HG02852 (cell line): ENCODE measurements at regions not wholly inside any gene's neighbourhood (a gene's known extent, or its start where the extent isn't known, plus 50 kb on each side); places are given as distances from the start of the nearest gene placed in this dataset.
"Not testable (repeated sequence)": the region's sequence is repeated elsewhere in the genome, so short reads cannot be mapped to it uniquely, and the experiment has no call there.

Experiments used
- ATAC-seq: cut with Tn5 transposase; IDR thresholded peaks from one replicate; pipeline ENCODE4 v1.9.1; 2021; ENCODE audit warnings: mild to moderate bottlenecking, moderate library complexity; ENCODE audit not compliant: unreplicated experiment

DNA sequence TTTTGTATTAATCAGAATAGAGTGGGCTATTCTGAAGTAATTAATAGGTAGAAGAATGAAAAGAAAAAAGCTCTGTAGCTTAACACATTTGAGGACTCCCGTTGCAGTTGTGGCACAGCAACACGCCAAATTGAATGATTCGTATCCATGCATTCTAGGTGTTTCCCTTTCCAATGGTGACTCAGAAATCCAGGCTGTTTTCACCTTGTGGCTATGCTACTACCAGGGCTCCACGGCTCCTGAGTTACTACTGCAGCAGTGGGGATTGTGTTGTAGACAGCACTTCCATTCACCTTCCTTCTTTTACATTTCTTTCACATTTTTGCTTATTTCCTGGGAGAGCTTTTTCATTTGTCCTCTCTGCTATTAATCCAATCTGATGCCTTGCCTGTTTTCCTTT is 1616.4 kb downstream of the CDH8 start:
- ATAC-seq = no peak

DNA sequence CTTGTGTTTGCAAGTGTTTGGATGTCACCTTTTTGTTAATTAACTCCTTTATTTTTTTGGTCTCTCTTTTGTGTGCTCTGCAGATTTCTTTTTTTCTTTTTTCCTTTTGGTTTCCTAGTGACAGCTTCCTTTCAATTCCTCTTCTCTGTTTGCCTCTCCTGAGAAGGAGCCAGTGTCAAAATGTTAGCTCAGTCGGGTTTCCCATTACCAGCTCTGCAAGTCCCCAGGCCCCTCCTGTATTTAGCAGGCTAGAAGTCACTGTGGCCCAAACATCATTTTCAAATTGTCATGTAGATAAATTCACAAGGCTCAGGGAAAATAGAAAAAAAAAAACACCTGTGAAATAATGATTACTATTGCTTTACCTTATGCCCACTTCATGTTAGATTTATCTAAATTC is 1621.6 kb downstream of the CDH8 start:
- no peak for ATAC-seq

GRCh38 chr16:60413969-60414368 is 1622.3 kb downstream of the CDH8 start:
- ATAC-seq = no peak

DNA sequence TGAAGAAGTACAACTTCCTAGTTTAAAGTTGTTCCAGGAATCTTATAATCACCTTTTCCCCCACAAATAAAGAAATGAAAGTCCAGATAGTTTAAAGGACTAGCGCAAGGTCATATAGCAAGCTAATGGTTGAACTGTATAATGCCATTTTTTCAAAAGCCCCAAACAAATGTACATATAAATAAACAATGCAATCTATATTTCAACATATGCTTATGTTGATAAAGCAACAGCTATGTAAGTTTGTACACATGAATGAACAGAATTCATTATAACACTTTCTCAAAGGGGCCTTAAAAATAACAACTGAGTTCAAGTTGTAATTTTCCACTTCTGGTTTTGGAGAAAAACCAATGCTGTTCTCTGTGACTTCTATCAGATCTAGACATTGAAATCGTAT is 1628.6 kb downstream of the CDH8 start:
- no peak for ATAC-seq

DNA sequence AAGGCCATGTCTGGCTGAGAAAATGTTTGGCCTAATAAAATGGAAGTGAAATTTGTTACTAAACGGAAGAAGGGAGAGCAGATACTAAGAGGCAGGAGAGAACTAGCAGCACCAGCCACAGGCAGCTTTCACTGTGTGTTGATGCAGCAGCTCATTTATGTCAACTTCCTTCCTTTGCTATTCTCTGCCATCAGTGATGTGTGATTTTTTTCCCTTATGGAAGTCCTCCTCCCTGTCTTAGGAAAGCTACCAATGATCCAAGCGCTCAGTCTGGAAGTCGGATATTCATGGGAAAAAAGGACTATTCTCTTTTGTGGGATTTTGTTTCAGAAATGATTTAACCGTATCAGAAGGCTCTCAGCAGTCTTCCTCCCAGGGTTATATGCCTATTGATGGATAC is 1629.2 kb downstream of the CDH8 start:
- no peak for ATAC-seq

- no peak for ATAC-seq
These were observed 1631.0 kb downstream of the CDH8 start for GRCh38 chr16:60405286-60405685.

GRCh38 chr16:60404401-60404800 is 1631.8 kb downstream of the CDH8 start:
- no peak for ATAC-seq

GRCh38 chr16:60402941-60403340 is 1633.3 kb downstream of the CDH8 start:
- not testable (repeated sequence) for ATAC-seq

GRCh38 chr16:60392380-60392779 is 1643.9 kb downstream of the CDH8 start:
- no peak for ATAC-seq

GRCh38 chr16:60371591-60371990 is 1637.5 kb upstream of the GOT2 start:
- ATAC-seq = no peak

DNA sequence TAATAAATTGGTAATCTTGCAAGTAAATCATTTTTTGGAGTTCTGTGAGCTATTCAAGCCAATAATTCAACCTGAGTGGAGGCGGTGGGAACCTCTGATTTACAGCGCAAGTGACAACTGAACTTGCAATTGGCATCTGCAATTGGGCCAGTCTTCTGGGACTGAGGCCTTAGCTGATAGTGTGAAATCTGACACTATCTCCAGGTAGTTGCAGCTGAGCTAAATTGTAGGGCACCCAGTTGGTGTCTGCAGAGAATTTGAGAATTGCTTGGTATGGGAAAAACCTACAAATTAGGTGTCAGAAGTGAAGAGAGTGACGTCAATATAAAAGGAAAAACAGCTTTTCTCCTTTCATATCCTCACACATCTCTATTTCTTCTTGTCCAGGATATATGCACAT is 1633.6 kb upstream of the GOT2 start:
- ATAC-seq = no peak

DNA sequence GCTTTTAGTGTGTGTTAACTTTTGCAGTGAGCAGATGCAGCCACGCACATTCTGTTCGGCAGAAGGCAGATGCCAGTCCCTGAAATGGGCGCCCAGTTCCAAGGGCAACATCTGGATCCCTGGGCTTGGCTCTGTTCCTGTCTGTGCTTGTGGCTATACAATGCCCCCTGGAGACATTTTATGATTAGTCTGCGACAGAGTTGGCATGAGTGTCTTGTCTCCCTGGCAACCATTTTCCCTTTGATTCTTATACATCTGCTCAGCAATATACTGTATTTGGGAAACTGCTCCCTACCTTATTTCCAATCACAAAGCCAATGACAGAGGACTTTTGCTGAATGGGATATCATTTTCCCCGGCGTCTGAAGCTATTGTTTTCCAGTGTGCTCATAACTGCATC is 1629.5 kb upstream of the GOT2 start:
- no peak for ATAC-seq

- ATAC-seq = not testable (repeated sequence)
These were observed 1625.8 kb upstream of the GOT2 start for GRCh38 chr16:60359866-60360265.

GRCh38 chr16:60359412-60359811 is 1625.3 kb upstream of the GOT2 start:
- ATAC-seq = not testable (repeated sequence)

- ATAC-seq = not testable (repeated sequence)
These were observed 1623.9 kb upstream of the GOT2 start for GRCh38 chr16:60357876-60358522.

- no peak for ATAC-seq
These were observed 1612.1 kb upstream of the GOT2 start for GRCh38 chr16:60346256-60346655.

DNA sequence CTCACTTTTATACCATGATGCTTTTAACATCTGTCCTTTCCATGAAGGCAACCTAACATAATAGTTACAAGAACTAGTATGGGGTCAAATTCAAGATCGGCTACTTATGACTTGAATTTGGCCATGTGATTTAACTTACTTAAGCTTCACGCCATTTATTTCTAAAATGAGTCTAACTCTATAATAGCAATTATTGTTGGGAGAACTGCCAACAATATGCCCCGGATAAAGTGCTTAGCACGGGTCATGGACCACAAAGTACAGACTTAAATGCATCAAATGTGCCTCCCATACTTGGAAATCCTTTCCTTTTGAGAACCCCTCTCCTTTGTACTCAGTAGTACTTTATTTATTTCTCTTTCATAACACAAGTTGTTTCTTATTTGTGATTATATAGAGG is 1603.6 kb upstream of the GOT2 start:
- no peak for ATAC-seq

DNA sequence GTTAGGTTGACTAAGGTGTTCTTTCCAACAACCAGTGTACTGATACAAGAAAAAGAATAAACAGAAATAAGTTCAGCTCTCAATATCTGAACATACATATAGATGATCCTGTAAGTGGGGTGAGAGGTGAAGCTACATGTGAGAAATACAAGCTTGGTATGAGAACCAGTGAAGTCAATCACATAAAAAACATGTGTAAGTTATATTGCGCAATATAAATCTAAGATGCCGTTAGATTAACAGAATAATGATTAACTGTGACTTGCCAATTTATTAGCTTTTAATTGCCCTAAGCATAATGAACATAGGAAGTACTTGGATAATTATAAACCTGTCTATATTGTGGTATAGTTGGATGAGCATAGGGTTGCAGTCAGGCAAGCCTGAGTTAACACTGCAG is 1597.1 kb upstream of the GOT2 start:
- no peak for ATAC-seq

- ATAC-seq = no peak
These were observed 1595.0 kb upstream of the GOT2 start for GRCh38 chr16:60329108-60329507.

GRCh38 chr16:60328152-60328551 is 1594.0 kb upstream of the GOT2 start:
- no peak for ATAC-seq

GRCh38 chr16:60318486-60318885 is 1584.4 kb upstream of the GOT2 start:
- no peak for ATAC-seq

- no peak for ATAC-seq
These were observed 1576.8 kb upstream of the GOT2 start for GRCh38 chr16:60310846-60311445.

DNA sequence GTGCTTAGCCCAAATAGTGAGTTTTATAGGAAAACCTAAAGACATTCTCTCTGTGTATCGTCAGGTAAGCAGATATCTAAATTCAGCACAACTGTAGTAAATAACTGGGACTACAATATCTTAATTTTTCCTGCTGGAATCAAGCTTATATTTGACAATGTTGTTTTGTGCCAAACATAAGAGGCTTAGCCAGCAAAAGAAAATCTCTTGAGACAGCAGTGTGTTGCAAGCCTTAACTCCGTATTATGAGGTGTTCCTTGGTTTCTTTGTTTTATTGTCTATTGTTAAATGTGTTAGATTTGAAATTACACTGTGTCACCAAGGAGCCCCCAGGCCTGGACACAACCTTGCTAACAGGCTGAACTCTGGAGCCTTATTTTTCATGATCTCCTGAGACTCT is 1570.6 kb upstream of the GOT2 start:
- ATAC-seq = no peak
